GM10266 (cell line): ENCODE measurements at regions not wholly inside any gene's neighbourhood (a gene's known extent, or its start where the extent isn't known, plus 50 kb on each side); places are given as distances from the start of the nearest gene placed in this dataset.

Source experiments
- DNase-seq: peaks from one replicate; pipeline ENCODE4 v3.0.0; 2012; ENCODE audit errors: extremely low spot score
- TF ChIP-seq, protein P1 (sequence below): IDR thresholded peaks from 2 replicates; pipeline ENCODE4 v1.5.1; 2012; ENCODE audit warnings: mild to moderate bottlenecking, low read depth; ENCODE audit not compliant: control insufficient read depth, insufficient read depth; ENCODE audit errors: missing control alignments

DNA sequence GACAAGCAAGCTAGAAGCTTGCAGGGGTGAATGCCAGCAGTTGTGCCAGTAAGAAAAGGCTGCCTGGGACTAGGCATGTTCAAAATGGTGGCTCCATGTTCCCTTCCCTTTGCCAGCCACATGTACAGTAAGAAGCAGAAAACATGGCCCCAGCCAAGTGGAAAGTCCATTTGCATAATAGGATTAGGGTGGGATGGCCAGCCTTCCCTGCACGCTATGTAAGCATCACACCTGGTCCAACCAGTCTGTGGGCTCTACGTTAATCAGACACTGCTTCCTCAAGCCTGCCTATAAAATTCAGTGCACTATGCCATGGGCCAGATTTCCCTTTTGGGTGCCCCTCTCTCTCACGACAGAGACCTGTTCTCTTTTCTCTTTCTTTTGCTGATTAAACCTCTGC, 288.4 kb downstream of the GXYLT1 start:
- DNase-seq = no peak

DNA sequence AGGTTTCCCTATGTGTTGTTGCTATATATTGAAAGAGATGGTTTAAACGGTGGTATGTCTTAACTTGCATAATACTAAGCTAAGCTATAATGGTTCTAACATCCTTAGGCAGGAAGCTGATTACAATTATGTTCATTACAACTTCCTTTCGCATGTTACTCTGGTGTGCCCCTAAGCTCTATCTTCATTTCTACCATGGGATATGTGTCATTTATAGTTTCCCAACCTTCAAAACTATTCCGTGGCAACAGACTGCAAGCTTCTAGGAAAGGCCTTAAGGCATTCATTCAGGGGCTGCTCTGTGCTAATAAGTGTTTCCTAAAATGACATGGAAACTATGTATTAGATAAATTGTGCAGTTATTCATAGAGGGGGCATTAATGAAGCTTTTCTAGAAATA, 294.6 kb downstream of the GXYLT1 start:
- DNase-seq = no peak
- TF ChIP-seq, protein P1, sequence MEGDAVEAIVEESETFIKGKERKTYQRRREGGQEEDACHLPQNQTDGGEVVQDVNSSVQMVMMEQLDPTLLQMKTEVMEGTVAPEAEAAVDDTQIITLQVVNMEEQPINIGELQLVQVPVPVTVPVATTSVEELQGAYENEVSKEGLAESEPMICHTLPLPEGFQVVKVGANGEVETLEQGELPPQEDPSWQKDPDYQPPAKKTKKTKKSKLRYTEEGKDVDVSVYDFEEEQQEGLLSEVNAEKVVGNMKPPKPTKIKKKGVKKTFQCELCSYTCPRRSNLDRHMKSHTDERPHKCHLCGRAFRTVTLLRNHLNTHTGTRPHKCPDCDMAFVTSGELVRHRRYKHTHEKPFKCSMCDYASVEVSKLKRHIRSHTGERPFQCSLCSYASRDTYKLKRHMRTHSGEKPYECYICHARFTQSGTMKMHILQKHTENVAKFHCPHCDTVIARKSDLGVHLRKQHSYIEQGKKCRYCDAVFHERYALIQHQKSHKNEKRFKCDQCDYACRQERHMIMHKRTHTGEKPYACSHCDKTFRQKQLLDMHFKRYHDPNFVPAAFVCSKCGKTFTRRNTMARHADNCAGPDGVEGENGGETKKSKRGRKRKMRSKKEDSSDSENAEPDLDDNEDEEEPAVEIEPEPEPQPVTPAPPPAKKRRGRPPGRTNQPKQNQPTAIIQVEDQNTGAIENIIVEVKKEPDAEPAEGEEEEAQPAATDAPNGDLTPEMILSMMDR = no peak

More for the DNA sequence above, 288.4 kb downstream of the GXYLT1 start:
- TF ChIP-seq, protein P1 = no peak

DNA sequence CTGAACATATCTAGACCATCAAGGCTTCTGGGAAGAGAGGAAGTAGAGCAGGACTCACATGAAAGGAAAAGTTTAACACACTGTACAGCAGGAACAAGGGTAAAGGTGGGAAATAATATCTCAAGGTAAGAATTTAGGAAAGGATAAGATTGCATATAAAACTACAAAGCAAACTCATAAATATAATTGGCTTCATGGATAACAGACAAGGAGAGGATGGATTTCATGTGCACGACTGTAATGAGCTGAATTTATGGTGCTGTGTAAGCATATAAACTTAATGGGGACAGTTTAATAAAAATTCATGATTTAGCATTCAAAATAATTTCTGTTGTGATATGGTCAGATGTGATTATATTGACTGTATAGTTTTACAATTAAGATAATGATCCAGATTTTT, 298.0 kb downstream of the GXYLT1 start:
- DNase-seq = no peak
- TF ChIP-seq, protein P1 = no peak

DNA sequence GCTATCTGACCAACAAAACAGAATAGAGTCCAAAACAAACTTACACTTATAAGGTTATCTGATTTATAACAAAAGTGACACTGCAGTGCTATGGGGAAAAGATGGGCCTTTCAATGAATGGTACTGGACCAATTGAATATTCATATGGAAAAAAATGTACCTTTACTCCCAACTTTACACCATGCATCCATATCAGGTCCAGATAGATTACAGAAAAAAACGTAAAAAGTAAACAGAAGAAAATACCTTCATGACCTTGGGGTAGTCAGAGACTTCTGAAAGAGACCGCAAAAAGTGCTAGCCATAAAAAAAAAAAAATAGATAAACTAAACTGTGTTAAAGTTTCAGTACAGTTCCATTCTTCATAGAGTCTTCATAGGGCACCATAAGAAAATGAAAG, 308.3 kb downstream of the GXYLT1 start:
- DNase-seq = no peak
- TF ChIP-seq, protein P1 = no peak

DNA sequence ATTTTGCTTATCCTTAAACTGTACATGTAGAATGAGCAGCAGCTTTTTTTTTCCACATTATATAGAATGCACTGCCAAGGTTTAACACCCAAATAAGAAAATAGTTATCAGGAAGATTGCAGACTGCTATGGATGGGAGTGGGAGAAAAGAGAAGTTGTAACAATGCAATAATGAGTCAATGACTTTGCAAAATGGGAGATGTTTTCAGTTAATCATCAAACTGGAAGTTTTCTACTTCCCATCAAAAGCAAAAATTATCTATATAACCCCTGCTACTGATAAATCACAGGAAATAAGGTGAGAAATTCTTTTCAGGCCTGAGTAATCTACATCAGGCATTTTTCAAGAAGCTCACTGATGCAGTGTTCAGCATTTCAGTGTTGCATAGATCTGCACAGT, 309.1 kb downstream of the GXYLT1 start:
- no peak for DNase-seq
- TF ChIP-seq, protein P1 = no peak

DNA sequence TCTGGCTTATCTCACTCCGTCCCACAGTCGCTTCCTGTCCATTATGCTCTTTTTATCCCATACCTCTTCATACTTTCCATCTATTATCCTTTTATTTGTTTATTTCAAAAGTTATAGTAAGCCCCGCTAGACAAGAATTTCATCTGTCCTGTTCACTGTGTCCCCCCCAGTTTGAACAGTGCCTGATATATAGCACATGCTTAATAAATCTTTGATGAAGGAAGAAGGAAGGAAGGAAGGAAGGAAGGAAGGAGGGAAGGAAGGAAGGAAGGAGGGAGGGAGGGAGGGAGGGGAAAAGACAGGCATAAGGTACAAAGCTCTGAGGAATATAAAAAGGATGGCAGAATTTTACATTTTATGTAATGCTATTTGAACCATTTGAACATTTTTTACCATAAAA, 324.7 kb downstream of the GXYLT1 start:
- TF ChIP-seq, protein P1 = no peak
- DNase-seq = no peak

DNA sequence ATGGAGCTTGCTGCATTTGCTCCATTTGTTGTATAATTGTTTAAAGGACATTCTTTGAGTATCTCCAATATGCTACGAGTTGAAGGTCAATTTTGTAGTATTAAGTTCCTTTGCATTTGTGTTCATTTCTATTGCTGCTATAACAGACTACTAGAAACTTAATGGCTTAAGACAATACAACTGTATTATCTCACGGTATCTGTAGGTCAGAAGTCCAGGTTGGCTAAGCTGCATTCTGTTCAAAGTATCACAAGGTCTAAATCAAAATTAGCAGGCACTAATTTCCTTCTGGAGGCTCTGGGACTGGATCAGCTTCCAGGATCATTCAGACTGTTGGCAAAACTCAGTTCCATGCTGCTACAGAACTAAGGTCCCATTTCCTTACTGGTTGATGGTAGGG, 340.6 kb downstream of the GXYLT1 start:
- TF ChIP-seq, protein P1 = no peak
- no peak for DNase-seq
